Activated T-helper 9 cell treated with anti-CD3 and anti-CD28 coated beads, Interleukin-2, amount 50 U/mL, for 16 hours (primary cell): ENCODE measurements at regions not wholly inside any gene's neighbourhood (a gene's known extent, or its start where the extent isn't known, plus 50 kb on each side); places are given as distances from the start of the nearest gene placed in this dataset.

ENCODE experiments used
- DNase-seq: peaks from one replicate; pipeline ENCODE4 v3.0.0-alpha.2; 2020; ENCODE audit warnings: low read depth

GRCh38 chr5:20636686-20637085, 648.7 kb upstream of the CDH18 start:
- DNase-seq: no peak

GRCh38 chr5:20619591-20619990, 631.6 kb upstream of the CDH18 start:
- no peak for DNase-seq

- DNase-seq: no peak
These were observed 630.3 kb upstream of the CDH18 start for GRCh38 chr5:20618340-20618739.

- DNase-seq: no peak
These were observed 629.8 kb upstream of the CDH18 start for GRCh38 chr5:20617841-20618240.

- DNase-seq: no peak
These were observed 628.0 kb upstream of the CDH18 start for GRCh38 chr5:20615888-20616563.

GRCh38 chr5:20611620-20612019, 623.6 kb upstream of the CDH18 start:
- no peak for DNase-seq

- DNase-seq: no peak
These were observed 622.7 kb upstream of the CDH18 start for GRCh38 chr5:20610681-20611080.

GRCh38 chr5:20609126-20609525, 621.1 kb upstream of the CDH18 start:
- DNase-seq: no peak

- no peak for DNase-seq
These were observed 620.6 kb upstream of the CDH18 start for GRCh38 chr5:20608567-20608966.

GRCh38 chr5:20605732-20606525, 617.9 kb upstream of the CDH18 start:
- no peak for DNase-seq

GRCh38 chr5:20604992-20605391, 617.0 kb upstream of the CDH18 start:
- no peak for DNase-seq

- no peak for DNase-seq
These were observed 613.7 kb upstream of the CDH18 start for GRCh38 chr5:20601678-20602100.

GRCh38 chr5:20590356-20590755, 602.4 kb upstream of the CDH18 start:
- no peak for DNase-seq

- DNase-seq: no peak
These were observed 587.6 kb upstream of the CDH18 start for GRCh38 chr5:20575571-20575970.

- no peak for DNase-seq
These were observed 586.6 kb upstream of the CDH18 start for GRCh38 chr5:20574576-20574975.

GRCh38 chr5:20572614-20573013, 584.6 kb upstream of the CDH18 start:
- no peak for DNase-seq

GRCh38 chr5:20570486-20570885, 582.5 kb upstream of the CDH18 start:
- no peak for DNase-seq

GRCh38 chr5:20562544-20562943, 574.5 kb upstream of the CDH18 start:
- DNase-seq: no peak

- no peak for DNase-seq
These were observed 571.8 kb upstream of the CDH18 start for GRCh38 chr5:20559845-20560244.

- no peak for DNase-seq
These were observed 568.2 kb upstream of the CDH18 start for GRCh38 chr5:20556115-20556763.

GRCh38 chr5:20555034-20555433, 567.0 kb upstream of the CDH18 start:
- DNase-seq: no peak

GRCh38 chr5:20554001-20554400, 566.0 kb upstream of the CDH18 start:
- DNase-seq: no peak
